NCI-H1417 (cell line): ENCODE measurements at regions not wholly inside any gene's neighbourhood (a gene's known extent, or its start where the extent isn't known, plus 50 kb on each side); places are given as distances from the start of the nearest gene placed in this dataset.

Experiments used
- DNase-seq, 3 experiments: peaks; one replicate each; lab custom pipeline; 2025; lab: John Stamatoyannopoulos, UW

GRCh38 chr18:77906103-77906892, 656.6 kb downstream of the GALR1 start:
- no peak for DNase-seq

- no peak for DNase-seq
Observed at GRCh38 chr18:77910347-77910746, 660.7 kb downstream of the GALR1 start.

- DNase-seq, result peak in 2 of 3 experiments; percentile 88 to 96
Observed at GRCh38 chr18:77911971-77912605, 662.4 kb downstream of the GALR1 start.

GRCh38 chr18:77918730-77919129, 669.1 kb downstream of the GALR1 start:
- DNase-seq, result no peak

GRCh38 chr18:77919923-77920322, 670.3 kb downstream of the GALR1 start:
- DNase-seq, result no peak

- DNase-seq, result no peak
Observed at GRCh38 chr18:77935342-77935741, 685.7 kb downstream of the GALR1 start.

- DNase-seq, result peak in 1 of 3 experiments; percentile 29
Observed at GRCh38 chr18:77940566-77940965, 690.9 kb downstream of the GALR1 start.

GRCh38 chr18:77944533-77944932, 694.9 kb downstream of the GALR1 start:
- DNase-seq, result no peak

GRCh38 chr18:77948567-77948966, 698.9 kb downstream of the GALR1 start:
- DNase-seq, result peak in 2 of 3 experiments; percentile 61 to 78

GRCh38 chr18:77949355-77949973, 699.8 kb downstream of the GALR1 start:
- peak in 2 of 3 experiments; percentile 71 to 93 for DNase-seq

- no peak for DNase-seq
Observed at GRCh38 chr18:77959248-77959647, 709.6 kb downstream of the GALR1 start.

GRCh38 chr18:77960791-77961410, 711.3 kb downstream of the GALR1 start:
- peak in 1 of 3 experiments; percentile 59 for DNase-seq

GRCh38 chr18:77967071-77967470, 717.4 kb downstream of the GALR1 start:
- DNase-seq, result no peak

GRCh38 chr18:77967791-77968190, 718.1 kb downstream of the GALR1 start:
- DNase-seq, result no peak

GRCh38 chr18:77969972-77970371, 720.3 kb downstream of the GALR1 start:
- no peak for DNase-seq

- no peak for DNase-seq
Observed at GRCh38 chr18:77970814-77971213, 721.2 kb downstream of the GALR1 start.

- no peak for DNase-seq
Observed at GRCh38 chr18:77973745-77974144, 724.1 kb downstream of the GALR1 start.

GRCh38 chr18:77974329-77974728, 724.7 kb downstream of the GALR1 start:
- DNase-seq, result no peak

GRCh38 chr18:77977331-77977730, 727.7 kb downstream of the GALR1 start:
- no peak for DNase-seq

- DNase-seq, result no peak
Observed at GRCh38 chr18:77980275-77980674, 730.6 kb downstream of the GALR1 start.

- DNase-seq, result no peak
Observed at GRCh38 chr18:77981874-77982273, 732.2 kb downstream of the GALR1 start.

- DNase-seq, result no peak
Observed at GRCh38 chr18:77983270-77983669, 733.6 kb downstream of the GALR1 start.

GRCh38 chr18:77984178-77984577, 734.5 kb downstream of the GALR1 start:
- no peak for DNase-seq
